HG02884 (cell line): ENCODE measurements at regions not wholly inside any gene's neighbourhood (a gene's known extent, or its start where the extent isn't known, plus 50 kb on each side); places are given as distances from the start of the nearest gene placed in this dataset.
"Not testable (repeated sequence)": the region's sequence is repeated elsewhere in the genome, so short reads cannot be mapped to it uniquely, and the experiment has no call there.

ENCODE experiments used
- ATAC-seq: cut with Tn5 transposase; IDR thresholded peaks from one replicate; pipeline ENCODE4 v1.9.1; 2021; ENCODE audit warnings: mild to moderate bottlenecking, moderate library complexity; ENCODE audit not compliant: unreplicated experiment

- ATAC-seq: no peak
Measured at GRCh38 chr16:9603316-9603715, 511.9 kb downstream of the HAPSTR1 start.

- ATAC-seq: no peak
Measured at GRCh38 chr16:9607515-9608230, 516.2 kb downstream of the HAPSTR1 start.

- ATAC-seq: no peak
Measured at GRCh38 chr16:9610727-9611126, 519.3 kb downstream of the HAPSTR1 start.

- ATAC-seq: no peak
Measured at GRCh38 chr16:9612267-9612666, 520.8 kb downstream of the HAPSTR1 start.

- ATAC-seq: no peak
Measured at GRCh38 chr16:9614389-9614788, 522.9 kb downstream of the HAPSTR1 start.

- no peak for ATAC-seq
Measured at GRCh38 chr16:9622268-9622667, 530.8 kb downstream of the HAPSTR1 start.

GRCh38 chr16:9625122-9625521 lies 533.7 kb downstream of the HAPSTR1 start:
- no peak for ATAC-seq

GRCh38 chr16:9627427-9627826 lies 536.0 kb downstream of the HAPSTR1 start:
- ATAC-seq: no peak

GRCh38 chr16:9630119-9630518 lies 538.7 kb downstream of the HAPSTR1 start:
- no peak for ATAC-seq

- no peak for ATAC-seq
Measured at GRCh38 chr16:9630985-9631384, 539.5 kb downstream of the HAPSTR1 start.

GRCh38 chr16:9633844-9634243 lies 542.4 kb downstream of the HAPSTR1 start:
- ATAC-seq: no peak

GRCh38 chr16:9635150-9635720 lies 543.8 kb downstream of the HAPSTR1 start:
- not testable (repeated sequence) for ATAC-seq

GRCh38 chr16:9644258-9644657 lies 538.0 kb downstream of the GRIN2A start:
- no peak for ATAC-seq

GRCh38 chr16:9645911-9646310 lies 536.3 kb downstream of the GRIN2A start:
- ATAC-seq: no peak

GRCh38 chr16:9647981-9648701 lies 534.1 kb downstream of the GRIN2A start:
- no peak for ATAC-seq

GRCh38 chr16:9650284-9650683 lies 531.9 kb downstream of the GRIN2A start:
- no peak for ATAC-seq

- no peak for ATAC-seq
Measured at GRCh38 chr16:9655051-9655450, 527.2 kb downstream of the GRIN2A start.

- ATAC-seq: no peak
Measured at GRCh38 chr16:9657641-9658040, 524.6 kb downstream of the GRIN2A start.

GRCh38 chr16:9658164-9658563 lies 524.1 kb downstream of the GRIN2A start:
- ATAC-seq: no peak

GRCh38 chr16:9658586-9658985 lies 523.6 kb downstream of the GRIN2A start:
- ATAC-seq: no peak

- ATAC-seq: no peak
Measured at GRCh38 chr16:9660898-9661297, 521.3 kb downstream of the GRIN2A start.

GRCh38 chr16:9661336-9662017 lies 520.8 kb downstream of the GRIN2A start:
- no peak for ATAC-seq
